ENCODE measurements at regions not wholly inside any gene's neighbourhood (a gene's known extent, or its start where the extent isn't known, plus 50 kb on each side); places are given as distances from the start of the nearest gene placed in this dataset.
"Not testable (repeated sequence)": the region's sequence is repeated elsewhere in the genome, so short reads cannot be mapped to it uniquely, and the experiment has no call there.

DNA sequence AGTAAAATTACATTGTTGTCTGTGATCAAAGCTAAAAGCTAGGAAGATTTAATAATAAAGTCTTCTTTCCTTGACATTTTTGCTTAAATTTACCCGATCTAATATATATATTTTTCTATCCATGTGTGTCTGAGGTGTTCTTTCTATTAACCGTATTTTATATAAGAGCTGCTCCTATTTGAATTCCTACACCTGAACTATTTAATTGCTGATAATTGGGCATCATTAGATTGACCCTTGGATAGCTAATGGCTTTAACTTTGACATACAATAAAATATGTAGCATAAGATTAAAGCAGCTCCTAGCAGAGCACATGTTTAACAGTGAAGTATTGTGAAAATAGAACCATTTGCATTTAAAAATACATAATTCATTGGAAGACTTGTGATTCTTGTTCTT is 792.7 kb downstream of the MAT2B start:
- DNase-seq (ENCODE audit: low spot score): no peak

DNA sequence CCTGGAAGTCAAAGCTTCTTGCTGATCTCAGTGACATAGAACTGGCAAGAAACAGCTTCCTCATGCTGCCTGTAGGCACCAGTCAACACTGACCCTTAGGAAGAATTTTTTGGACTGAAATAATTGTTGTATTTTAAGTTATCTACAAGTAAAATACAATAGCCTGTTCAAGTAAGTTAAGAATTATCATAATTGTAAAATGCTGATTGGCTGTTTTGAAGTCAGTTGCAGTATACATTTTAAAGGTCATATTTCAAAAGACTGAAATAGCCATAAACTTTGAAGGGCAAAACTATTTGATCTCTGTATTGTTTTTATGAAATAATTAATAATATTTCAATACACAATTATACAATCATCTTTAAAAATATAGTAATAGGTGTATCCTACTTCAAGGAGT is 794.9 kb downstream of the MAT2B start:
- DNase-seq (ENCODE audit: low spot score): no peak

DNA sequence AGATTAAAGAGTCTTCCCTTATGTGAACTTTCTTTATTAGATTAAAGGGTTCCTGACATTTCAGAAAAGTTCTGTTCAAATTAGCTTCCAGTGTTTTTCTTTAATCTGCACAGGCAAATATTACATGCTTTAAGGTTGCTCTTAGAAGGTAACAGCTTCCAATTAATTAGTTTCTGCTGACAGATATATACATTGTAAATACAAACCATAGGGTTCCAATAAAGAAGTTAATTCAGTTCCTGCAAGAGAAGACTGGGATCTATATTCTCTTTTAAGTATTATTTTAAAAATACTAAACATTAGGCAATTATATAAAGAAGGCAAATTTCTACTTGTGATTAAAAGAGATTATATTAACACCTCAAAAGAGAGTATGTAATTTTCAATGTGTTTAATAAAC is 795.7 kb downstream of the MAT2B start:
- no peak for DNase-seq (ENCODE audit: low spot score)

DNA sequence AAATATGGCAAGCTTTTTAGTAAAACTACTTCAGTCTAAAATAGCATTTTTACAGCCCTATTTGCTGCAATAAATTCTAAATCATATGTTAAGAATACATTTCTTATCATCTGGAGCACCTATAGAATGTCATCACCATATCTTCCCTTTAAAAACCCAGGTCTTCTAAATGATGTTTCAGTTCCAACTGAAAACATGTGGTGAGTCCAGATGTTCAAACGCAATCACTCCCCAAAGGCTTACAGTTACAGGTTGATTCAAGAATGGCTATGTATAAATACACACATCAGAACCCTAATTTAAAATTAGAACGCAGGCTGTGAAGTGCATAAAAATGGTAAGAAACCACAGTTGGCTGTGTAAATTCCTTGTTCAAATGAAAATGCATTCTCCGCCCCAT is 796.3 kb downstream of the MAT2B start:
- DNase-seq (ENCODE audit: low spot score): no peak

DNA sequence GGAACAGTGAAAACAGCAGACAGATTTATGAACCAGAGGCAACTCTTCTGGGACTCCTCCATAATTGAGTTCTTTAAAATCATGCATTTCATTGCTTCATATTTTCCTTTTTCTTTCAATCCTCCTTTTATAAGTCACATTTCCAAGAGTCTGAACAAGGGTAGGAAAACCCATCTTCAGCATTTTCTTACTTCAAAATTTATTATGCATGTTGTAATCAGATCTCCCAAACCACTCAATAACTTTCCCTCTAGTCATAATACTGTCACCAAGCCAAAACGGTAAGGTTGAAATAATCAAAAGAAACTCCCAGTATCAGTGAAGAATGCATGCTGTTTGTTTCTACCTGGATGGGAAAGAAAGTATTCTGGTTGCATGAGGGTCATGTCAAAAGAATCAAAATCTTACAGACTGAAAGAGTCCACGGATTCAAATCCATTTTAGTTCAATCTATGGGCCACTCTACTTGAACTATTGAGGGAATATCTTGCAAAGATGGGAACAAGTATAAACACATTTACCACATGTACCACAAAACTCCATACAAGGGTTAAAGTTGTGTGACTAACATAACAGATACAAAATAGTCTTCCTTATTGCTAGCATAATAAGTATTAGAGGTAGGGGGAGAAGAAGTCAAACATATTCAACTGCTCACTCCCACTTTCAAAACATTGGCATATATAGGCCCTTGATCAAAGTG is 797.3 kb downstream of the MAT2B start:
- no peak for DNase-seq (ENCODE audit: low spot score)

DNA sequence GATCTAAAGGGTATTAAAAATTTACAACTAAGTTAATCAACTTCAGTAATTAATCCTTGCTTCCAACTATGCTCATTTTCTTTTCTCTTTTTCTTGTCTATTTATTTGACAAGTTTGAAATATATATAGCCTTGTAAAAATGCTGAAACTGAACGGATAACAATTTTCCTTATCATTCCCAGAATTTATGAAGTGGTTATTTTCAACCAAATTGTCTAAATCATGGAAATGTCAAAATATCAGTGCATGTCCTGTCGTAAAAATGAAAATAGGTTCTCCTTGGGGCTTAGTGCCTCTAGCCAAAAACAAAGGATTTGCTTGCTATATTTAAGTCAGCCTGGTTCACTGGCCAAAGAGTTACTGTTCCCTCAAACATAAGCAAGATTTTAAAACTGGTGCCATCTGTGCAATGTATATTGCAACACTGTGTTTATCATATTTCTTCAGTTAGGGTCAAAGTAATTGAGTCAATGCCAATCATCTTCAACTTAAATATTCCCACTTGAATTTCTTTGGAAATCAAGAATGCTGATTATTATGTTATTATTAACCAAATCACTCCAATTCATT is 798.3 kb downstream of the MAT2B start:
- no peak for DNase-seq (ENCODE audit: low spot score)

DNA sequence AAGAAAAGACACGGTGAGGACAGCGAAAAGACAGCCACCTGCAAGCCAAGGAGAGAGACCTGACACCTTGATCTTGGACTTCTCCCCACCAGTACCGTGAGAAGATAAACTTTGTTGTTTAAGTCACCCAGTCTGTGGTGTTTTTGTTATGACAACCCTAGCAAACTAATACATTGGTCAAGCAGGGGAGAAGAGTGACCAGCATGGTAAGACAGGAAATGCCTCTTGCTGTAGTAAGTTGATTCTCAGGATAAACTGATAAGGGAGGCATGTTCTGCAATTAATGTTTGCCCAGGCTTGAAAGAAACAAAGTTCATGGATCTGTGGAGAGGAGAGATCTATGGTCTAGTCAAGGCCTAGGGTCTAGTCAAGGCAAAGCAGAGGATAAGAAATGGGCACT is 801.2 kb downstream of the MAT2B start:
- DNase-seq (ENCODE audit: low spot score): no peak

DNA sequence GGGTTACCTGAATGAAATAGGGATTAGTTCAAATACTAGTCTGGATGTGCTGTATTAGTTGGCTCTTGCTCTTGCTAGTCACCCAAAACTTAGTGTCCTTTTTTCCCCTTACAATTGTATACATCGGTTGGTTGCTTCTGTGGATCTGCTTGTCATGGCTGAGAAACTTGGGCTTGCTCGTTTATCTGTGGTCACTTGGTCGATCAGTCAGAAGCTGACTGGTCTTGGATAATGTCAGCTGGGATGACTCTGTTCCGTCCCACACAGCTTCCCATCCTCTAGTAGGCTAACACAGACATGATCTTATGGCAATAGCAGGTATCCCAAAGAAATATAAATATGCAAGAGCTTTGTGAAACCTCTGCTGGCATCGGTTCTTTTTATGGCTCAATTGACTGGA is 807.4 kb downstream of the MAT2B start:
- no peak for DNase-seq (ENCODE audit: low spot score)

DNA sequence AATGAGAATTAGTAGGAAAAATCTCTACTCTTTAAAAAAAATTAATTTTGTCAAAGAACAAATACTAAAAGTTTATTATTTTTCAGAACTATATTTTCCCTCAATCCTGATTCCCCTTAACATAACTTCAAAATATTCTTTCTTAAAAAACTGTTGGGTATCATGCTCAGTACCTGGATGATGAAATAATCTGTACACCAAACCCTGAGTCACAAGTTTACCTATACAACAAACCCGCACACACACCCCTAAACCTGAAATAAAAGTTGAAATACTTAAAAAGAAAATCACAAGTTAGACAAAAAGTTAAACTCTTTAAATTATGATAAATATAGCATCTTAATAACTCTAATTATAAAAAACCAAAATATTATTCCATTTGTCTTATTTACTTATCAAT is 812.3 kb downstream of the MAT2B start:
- DNase-seq (ENCODE audit: low spot score): no peak

DNA sequence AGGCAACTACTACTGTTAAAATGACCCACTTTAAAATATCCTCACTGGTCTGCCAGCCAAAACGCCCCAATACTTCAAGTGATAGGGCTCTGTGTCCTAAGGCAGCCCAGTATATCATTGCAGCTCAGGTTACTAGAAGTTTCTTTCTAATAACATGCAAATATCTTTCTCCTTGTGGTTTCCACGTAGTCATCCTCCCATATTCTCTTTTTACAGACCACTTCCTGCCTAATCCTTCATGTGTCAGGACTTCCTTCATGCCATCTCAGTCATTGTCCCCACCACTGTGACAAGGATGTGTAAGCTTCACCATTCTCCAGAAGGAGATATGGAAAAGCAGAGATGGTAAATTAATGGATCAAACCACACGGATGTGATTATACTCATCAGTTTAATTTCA is 813.7 kb downstream of the MAT2B start:
- DNase-seq (ENCODE audit: low spot score): no peak

DNA sequence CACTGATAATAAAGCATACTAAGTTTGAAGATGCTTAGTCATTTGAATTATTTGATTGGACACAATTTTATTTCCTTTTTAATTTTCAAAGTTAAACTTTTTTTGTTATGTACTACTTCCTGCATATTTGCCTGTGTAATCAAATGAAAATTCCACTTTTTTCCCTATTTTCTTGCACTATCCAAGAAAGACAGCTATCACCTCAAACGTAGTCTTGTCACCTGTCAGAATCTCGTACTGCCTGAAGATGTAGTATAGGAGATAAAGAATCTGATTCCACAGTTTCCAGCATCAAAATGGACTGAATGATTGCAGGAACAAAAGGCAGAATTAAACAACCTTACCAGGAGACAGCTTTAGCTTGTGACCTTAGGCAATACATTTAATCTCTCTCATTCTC is 818.8 kb downstream of the MAT2B start:
- no peak for DNase-seq (ENCODE audit: low spot score)

DNA sequence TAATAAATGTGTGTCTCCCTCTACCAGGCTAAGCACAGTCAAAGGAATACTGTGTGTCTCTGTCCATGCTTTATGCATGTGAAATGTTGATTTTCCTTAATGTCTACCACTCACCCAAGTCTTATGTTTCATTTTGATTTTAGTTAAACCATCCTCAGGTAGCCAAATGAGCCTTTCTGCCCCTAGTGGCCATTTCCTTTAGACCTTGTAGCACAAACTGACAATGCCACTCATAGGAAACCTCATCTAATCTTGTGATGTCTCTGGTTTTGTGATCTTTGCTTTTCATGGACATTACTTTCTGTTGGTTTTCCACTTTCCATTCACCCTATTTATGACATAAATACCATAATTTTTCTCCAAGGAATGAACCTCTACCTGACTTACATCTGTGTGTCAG is 820.8 kb downstream of the MAT2B start:
- DNase-seq (ENCODE audit: low spot score): no peak

DNA sequence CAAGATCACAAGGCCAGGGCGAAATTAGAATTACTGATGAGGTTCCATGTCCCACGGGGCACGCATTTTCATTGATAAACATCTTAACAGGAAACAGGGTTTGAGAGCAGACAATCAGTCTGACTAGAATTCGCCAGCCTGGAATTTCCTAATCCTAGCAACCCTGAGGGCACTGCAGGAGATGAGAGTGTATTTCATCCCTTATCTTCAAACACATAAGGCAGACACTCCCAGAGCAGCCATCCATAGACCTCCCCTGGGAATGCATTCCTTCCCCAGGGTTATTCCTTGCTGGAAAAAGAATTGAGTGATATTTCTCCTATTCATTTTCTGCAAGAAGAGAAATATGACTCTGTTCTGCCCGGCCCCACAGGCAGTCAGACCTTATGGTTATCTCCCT is 821.7 kb downstream of the MAT2B start:
- DNase-seq (ENCODE audit: low spot score): not testable (repeated sequence)

DNA sequence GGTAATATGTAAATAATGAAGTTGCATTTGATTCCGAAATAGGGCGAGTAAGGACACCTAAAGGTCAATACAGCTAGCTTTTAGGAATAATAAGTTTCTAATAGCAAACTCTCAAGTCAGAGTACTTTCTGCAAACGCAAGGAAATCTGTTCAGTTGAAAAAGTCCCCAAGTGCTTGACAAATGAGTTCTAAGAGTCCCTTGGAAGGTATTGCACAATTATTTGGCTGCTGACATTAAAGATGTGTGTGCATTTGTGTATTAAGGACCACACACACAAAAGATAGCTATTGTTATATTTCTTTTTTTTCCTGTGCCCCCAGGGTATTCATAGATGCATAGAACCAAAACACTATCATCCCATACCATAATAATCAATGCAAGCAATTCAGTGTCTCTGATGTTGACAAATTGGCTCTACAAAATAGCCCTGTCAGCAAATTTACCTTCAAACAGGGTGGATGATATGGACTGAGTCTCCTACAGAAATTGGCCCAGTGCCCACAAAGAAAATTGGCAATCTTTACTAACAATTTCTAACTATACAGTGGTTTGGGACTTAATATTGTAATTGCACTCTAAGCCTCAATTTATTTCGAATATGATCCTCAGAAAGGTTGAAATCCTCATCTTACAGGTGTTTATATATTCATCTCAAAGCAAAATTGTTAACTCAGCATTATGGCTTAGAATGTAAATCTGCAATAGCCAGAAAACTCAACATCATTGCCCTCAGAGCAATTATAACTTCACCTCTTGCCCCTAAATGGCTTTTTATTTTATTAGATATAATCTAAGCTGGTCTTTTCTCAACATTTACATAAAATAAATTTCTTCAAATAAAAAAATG is 827.2 kb downstream of the MAT2B start:
- DNase-seq (ENCODE audit: low spot score): no peak

DNA sequence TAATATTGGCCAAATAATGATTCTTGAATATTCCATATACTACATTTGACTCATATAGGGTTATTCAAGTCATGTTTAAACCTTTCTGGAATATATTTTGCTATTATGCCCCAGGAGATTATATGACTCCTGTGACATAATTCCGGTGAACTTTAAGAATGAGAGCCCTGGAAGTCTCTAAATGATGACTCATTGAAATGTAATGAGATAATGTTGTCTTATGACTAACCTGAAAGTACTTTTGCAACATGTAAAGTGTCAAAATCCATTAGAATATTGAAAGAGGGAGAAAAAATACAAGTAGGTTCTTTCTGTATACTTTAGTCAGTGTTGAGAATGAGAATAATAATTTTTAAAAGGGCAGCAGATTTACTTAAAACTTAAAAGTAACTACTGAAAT is 830.4 kb downstream of the MAT2B start:
- DNase-seq (ENCODE audit: low spot score): no peak

DNA sequence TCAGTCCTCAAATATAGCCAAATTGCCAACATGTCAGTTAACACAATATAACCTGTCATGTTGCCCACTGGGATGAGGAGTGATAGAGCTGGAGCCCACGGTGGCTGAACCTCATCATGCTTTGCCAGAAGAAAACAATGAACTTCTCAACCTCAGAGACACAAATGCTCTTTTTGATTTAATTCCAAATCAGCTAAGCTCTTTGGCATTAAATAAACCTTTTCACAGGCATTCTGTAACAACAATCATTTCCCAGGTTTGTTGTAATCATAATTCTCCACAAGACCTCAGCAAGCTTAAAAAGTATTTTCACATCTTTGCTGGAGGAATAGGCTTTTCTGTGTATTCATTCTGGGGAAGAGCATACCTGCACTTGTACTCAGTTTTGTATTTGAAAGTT is 830.9 kb downstream of the MAT2B start:
- DNase-seq (ENCODE audit: low spot score): no peak

DNA sequence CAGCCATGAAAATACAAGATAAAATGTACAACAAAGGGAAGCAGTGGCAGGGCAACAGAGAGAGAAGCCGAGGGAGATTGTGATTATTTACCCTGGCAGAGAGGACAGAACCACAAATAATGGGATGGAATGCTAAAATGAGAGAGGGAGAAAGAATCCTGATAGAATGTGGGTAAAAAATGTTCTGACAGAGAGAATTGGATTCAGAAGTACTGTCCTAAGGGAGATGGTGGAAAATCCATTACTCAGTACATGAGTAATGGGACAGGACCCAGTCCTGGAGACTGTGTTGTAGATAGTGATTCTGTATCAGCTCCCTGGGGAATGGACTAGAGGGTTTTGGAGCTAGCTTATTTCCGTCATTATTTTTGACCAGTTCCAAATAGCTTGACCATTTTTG is 831.5 kb downstream of the MAT2B start:
- DNase-seq (ENCODE audit: low spot score): no peak

DNA sequence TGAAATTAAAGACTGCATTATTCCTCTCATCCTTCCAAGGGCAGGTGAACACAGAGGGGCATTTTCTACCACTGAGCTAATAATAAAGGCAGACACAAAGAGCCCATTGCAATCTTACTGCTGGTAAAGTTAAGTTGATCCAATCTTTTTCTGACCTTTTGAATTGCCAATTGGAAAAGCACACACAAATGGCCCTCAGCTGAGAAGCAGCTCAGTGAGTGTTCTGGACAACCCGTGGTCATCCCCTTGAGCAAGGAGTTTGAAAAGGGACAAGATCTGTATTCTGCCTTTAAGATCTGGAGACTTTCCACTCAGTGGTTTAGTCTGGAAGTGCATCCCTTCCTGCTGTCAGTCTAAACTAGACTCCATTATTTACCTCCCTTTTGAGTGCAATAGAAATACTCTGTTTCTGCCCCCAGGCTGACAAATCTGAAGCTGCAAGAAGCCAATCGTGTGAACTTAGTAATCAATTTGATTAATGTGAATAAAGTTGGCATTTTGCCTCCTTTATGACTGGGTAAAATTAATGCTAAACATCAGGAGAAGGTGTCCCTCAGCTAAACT is 835.7 kb downstream of the MAT2B start:
- DNase-seq (ENCODE audit: low spot score): no peak

DNA sequence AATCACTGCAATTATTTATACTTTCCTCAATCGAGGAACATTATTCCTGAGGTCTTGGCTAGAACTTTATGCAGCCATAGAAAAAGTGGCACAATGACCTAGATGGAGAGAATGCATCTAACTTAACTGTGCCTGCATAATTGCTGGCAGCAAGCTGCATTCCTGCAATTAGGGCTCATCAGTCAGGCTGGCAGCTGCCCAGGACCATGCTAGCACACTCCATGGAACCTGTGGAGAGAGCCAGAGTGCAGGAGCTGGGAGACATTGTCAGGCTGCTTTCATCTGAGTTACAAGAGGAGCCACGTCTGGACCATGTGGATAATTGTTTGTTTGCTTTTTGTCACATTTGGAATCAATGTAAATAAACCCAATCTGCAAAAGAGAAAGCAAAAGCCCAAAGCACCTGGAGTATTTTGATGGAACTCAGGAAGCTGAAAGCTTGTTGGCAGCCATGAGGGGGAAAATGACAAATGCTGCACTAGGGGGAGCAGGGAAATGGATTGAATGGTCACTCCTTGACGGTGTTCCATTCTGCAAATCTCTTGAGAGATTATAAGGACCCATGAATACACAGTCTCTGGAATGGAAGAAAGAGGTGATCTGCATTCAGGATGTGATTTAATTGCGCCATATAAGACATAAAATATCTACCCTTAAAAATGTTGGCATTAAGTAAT is 839.9 kb downstream of the MAT2B start:
- no peak for DNase-seq (ENCODE audit: low spot score)

DNA sequence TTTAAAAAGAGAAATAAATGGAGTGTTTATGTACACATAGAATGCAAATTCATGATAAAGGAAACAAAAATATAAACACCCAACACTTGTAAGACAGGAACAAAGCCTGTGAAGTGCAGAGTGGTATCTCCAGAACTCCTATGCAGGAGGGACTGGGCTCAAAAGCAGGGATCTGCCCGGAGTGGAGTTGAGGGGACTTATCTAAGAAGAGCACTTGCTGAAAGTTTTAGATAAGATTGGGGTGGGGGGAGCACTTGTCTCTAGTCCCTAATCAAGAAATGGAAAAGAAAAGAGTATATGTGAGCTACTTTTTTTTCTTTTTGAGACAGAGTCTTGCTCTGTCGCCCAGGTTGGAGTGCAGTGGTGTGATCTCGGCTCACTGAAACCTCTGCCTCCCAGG is 840.4 kb downstream of the MAT2B start:
- no peak for DNase-seq (ENCODE audit: low spot score)

DNA sequence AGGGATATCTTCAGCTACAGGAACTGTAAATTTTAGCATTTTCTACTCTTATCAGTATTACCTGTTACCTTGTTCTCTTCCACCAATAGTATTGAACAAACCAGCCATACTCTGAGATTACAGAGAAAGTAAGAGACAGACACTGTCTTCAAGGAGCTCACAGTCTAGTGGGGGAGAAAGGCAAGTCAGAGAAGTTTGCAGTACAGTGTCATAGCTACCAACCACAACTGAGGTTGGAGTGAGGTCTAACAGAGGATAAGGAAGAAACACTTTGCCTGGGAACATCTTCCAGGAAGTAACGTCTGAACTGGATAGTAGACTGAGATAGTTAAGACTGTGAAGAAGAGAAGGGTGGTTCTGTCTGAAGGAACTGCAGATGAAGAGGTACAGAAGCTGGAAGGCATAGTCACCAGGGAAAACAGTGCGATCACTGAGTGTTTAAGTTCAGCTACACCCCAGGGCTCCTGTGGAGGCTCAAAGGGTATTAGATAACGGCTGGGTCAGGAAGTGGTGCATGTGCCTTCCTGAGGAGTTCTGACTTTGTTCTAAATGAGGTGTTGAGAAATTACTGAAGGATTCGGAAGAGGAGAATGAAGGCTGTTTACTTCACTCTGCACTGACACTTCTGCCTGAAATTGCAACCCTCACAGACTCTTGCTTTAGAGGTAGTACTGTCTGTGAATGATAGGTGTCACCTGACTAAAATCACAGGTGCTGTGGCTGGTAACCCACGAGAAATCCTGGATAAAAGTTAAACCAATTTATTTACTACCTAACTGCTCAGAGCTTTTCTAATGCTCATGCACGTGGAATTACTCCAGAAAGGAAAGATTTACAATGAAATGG is 841.6 kb downstream of the MAT2B start:
- no peak for DNase-seq (ENCODE audit: low spot score)

DNA sequence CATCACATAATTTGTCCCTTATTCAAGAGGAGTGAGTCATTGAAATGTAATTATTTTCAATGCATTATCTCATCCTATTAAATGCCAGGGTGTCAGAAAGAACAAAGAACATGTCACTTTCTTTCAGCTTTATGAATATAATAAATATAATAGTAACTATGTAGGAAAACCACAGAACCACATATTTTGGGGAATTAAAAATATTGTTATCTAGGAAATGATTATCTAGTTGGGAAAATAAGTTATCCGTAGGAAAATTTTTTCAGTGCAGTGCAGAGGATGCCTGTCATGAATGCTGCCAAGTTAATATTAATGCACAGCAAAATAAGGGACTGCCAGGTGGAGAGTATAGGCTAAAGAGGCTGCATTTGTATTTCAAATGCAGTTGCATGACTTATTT is 844.8 kb downstream of the MAT2B start:
- DNase-seq (ENCODE audit: low spot score): no peak
